Mesothelial cell of epicardium (in vitro differentiated cells): ENCODE measurements at regions not wholly inside any gene's neighbourhood (a gene's known extent, or its start where the extent isn't known, plus 50 kb on each side); places are given as distances from the start of the nearest gene placed in this dataset.
"Not testable (repeated sequence)": the region's sequence is repeated elsewhere in the genome, so short reads cannot be mapped to it uniquely, and the experiment has no call there.

Source experiments
- DNase-seq, 2 experiments: peaks; one replicate each; pipeline ENCODE4 v3.0.0; 2021; ENCODE audit warnings: low spot score in 2 of 2; ENCODE audit not compliant: unreplicated experiment in 2 of 2
- H3K27ac Mint-ChIP-seq: 2 replicates; pipeline ENCODE4 v1.8.0; 2021; ENCODE audit warnings: mixed read lengths
- H3K27me3 Mint-ChIP-seq: 2 replicates; pipeline ENCODE4 v1.8.0; 2021; ENCODE audit warnings: low read depth, mixed read lengths
- H3K36me3 Mint-ChIP-seq: 2 replicates; pipeline ENCODE4 v1.8.0; 2021; ENCODE audit warnings: mixed read lengths
- H3K4me1 Mint-ChIP-seq: 2 replicates; pipeline ENCODE4 v1.8.0; 2021; ENCODE audit warnings: mixed read lengths
- H3K4me3 Mint-ChIP-seq: 2 replicates; pipeline ENCODE4 v1.8.0; 2021; ENCODE audit warnings: mild to moderate bottlenecking, moderate library complexity, mixed read lengths
- H3K9me3 Mint-ChIP-seq: 2 replicates; pipeline ENCODE4 v1.8.0; 2021; ENCODE audit warnings: mixed read lengths
- CTCF ChIP-seq: fragments of 200-600 bp; sonication (generic); IDR thresholded peaks from one replicate; pipeline ENCODE4 v1.5.0; 2021; ENCODE audit warnings: antibody characterized with exemption; ENCODE audit not compliant: unreplicated experiment

GRCh38 chr7:51918581-51918980 is 602.0 kb upstream of the COBL start:
- Mint-ChIP-seq H3K4me3 (no peak overlapping the region), H3K4me1 (no peaks in the 10 kb centered on the region), H3K36me3 (no peaks in the 10 kb centered on the region), H3K27me3 (no peaks in the 10 kb centered on the region), H3K9me3 (peaks cover 20% of the 10 kb centered on the region), H3K27ac (no peak overlapping the region)
- DNase-seq: no peak
- no peak for TF ChIP-seq CTCF

GRCh38 chr7:51901489-51901840 is 584.9 kb upstream of the COBL start:
- Mint-ChIP-seq H3K4me3 (no peak overlapping the region), H3K36me3 (no peaks in the 10 kb centered on the region), H3K4me1 (no peaks in the 10 kb centered on the region), H3K9me3 (no peaks in the 10 kb centered on the region), H3K27ac (no peak overlapping the region), H3K27me3 (peaks cover 6% of the 10 kb centered on the region)
- DNase-seq: no peak
- no peak for TF ChIP-seq CTCF

- H3K27ac Mint-ChIP-seq, H3K9me3 Mint-ChIP-seq, H3K4me3 Mint-ChIP-seq, DNase-seq, H3K4me1 Mint-ChIP-seq, H3K36me3 Mint-ChIP-seq, H3K27me3 Mint-ChIP-seq: not testable (repeated sequence)
Measured at GRCh38 chr7:51900755-51901488, 584.3 kb upstream of the COBL start.

GRCh38 chr7:51899611-51900010 is 583.0 kb upstream of the COBL start:
- H3K36me3 Mint-ChIP-seq: no peaks in the 10 kb centered on the region
- H3K9me3 Mint-ChIP-seq: no peaks in the 10 kb centered on the region
- TF ChIP-seq CTCF: no peak
- no peak for DNase-seq
- H3K27me3 Mint-ChIP-seq: peaks cover 6% of the 10 kb centered on the region
- H3K27ac Mint-ChIP-seq: no peak overlapping the region
- no peak overlapping the region for H3K4me3 Mint-ChIP-seq
- H3K4me1 Mint-ChIP-seq: no peaks in the 10 kb centered on the region

GRCh38 chr7:51882412-51882811 is 565.8 kb upstream of the COBL start:
- TF ChIP-seq CTCF: no peak
- H3K4me3 Mint-ChIP-seq: no peak overlapping the region
- no peak overlapping the region for H3K27ac Mint-ChIP-seq
- H3K36me3 Mint-ChIP-seq: no peaks in the 10 kb centered on the region
- peaks cover 7% of the 10 kb centered on the region for H3K27me3 Mint-ChIP-seq
- no peak for DNase-seq
- no peaks in the 10 kb centered on the region for H3K9me3 Mint-ChIP-seq
- no peaks in the 10 kb centered on the region for H3K4me1 Mint-ChIP-seq

- no peak for DNase-seq
- Mint-ChIP-seq H3K27ac (no peak overlapping the region), H3K4me1 (no peaks in the 10 kb centered on the region), H3K9me3 (no peaks in the 10 kb centered on the region), H3K4me3 (no peak overlapping the region), H3K27me3 (peaks cover 2% of the 10 kb centered on the region), H3K36me3 (no peaks in the 10 kb centered on the region)
- TF ChIP-seq CTCF: no peak
Measured at GRCh38 chr7:51881309-51881708, 564.7 kb upstream of the COBL start.
